B cell (primary cell): ENCODE measurements at regions not wholly inside any gene's neighbourhood (a gene's known extent, or its start where the extent isn't known, plus 50 kb on each side); places are given as distances from the start of the nearest gene placed in this dataset.

Source experiments
- EZH2 ChIP-seq: IDR thresholded peaks from 2 replicates; pipeline ENCODE4 v1.6.1; 2012; ENCODE audit warnings: borderline replicate concordance, low read depth, mild to moderate bottlenecking, moderate library complexity, low read length; ENCODE audit not compliant: insufficient read depth, poor library complexity, severe bottlenecking
- TF ChIP-seq, protein P1 (sequence below): fragments of 200-600 bp; IDR thresholded peaks from one replicate; pipeline ENCODE4 v1.8.0; 2022; ENCODE audit warnings: antibody characterized with exemption, mild to moderate bottlenecking

DNA sequence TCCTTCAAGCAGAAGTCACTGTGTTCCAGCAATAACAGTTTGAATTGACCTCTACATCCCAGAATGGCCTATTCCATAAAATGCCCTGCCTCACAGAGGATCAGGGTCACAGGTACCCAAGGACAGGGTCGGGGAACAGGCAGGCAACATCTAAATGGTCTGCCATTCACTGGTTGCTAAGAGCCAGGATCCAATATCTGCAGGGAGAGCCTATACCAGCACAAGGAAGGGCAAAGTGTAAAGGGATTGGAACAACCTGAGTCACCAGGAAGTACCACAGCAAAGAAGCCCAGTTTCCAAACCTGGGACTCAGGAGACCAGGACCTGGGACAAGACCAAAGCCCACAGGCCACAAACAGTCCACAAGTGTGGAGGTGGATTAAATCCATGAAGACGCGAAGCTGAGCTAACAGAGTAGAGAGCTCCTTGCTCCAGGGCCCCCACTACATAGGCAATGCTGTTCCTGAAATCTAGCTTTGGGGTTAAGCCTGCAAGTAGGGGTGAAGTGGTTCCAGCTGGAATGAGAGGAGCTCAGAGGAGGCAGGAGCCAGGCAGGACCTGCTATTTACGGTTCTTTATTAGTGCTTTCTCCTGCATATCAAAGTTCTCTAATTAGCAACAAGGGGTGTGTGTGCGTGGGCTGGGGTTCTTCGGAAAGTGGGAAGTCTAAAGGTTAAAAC lies 274.3 kb downstream of the BCL11B start:
- TF ChIP-seq, protein P1, sequence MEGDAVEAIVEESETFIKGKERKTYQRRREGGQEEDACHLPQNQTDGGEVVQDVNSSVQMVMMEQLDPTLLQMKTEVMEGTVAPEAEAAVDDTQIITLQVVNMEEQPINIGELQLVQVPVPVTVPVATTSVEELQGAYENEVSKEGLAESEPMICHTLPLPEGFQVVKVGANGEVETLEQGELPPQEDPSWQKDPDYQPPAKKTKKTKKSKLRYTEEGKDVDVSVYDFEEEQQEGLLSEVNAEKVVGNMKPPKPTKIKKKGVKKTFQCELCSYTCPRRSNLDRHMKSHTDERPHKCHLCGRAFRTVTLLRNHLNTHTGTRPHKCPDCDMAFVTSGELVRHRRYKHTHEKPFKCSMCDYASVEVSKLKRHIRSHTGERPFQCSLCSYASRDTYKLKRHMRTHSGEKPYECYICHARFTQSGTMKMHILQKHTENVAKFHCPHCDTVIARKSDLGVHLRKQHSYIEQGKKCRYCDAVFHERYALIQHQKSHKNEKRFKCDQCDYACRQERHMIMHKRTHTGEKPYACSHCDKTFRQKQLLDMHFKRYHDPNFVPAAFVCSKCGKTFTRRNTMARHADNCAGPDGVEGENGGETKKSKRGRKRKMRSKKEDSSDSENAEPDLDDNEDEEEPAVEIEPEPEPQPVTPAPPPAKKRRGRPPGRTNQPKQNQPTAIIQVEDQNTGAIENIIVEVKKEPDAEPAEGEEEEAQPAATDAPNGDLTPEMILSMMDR: no peak
- TF ChIP-seq EZH2: no peak
